ENCODE measurements at regions not wholly inside any gene's neighbourhood (a gene's known extent, or its start where the extent isn't known, plus 50 kb on each side); places are given as distances from the start of the nearest gene placed in this dataset.
"Not testable (repeated sequence)": the region's sequence is repeated elsewhere in the genome, so short reads cannot be mapped to it uniquely, and the experiment has no call there.

- TF ChIP-seq, protein P1, sequence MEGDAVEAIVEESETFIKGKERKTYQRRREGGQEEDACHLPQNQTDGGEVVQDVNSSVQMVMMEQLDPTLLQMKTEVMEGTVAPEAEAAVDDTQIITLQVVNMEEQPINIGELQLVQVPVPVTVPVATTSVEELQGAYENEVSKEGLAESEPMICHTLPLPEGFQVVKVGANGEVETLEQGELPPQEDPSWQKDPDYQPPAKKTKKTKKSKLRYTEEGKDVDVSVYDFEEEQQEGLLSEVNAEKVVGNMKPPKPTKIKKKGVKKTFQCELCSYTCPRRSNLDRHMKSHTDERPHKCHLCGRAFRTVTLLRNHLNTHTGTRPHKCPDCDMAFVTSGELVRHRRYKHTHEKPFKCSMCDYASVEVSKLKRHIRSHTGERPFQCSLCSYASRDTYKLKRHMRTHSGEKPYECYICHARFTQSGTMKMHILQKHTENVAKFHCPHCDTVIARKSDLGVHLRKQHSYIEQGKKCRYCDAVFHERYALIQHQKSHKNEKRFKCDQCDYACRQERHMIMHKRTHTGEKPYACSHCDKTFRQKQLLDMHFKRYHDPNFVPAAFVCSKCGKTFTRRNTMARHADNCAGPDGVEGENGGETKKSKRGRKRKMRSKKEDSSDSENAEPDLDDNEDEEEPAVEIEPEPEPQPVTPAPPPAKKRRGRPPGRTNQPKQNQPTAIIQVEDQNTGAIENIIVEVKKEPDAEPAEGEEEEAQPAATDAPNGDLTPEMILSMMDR (IDR thresholded peaks at IDR 0.05 in 2 of 3, conservative IDR thresholded peaks at IDR 0.05 in 1 of 3; ENCODE audit: borderline replicate concordance in 1 of 3, insufficient read depth in 1 of 3, low read depth in 2 of 3, low read length in 2 of 3), result not testable (repeated sequence)
- TF ChIP-seq RAD21 (IDR thresholded peaks at IDR 0.05; ENCODE audit: low read depth); REST (IDR thresholded peaks at IDR 0.05; ENCODE audit: low read depth); POLR2A (IDR thresholded peaks at IDR 0.05; ENCODE audit: borderline replicate concordance, extremely low read depth, insufficient read depth, insufficient read length); POLR2AphosphoS5 (IDR thresholded peaks at IDR 0.05; ENCODE audit: low read depth, low read length): not testable (repeated sequence)
Observed at GRCh38 chr22:12629815-12630214, 2898.2 kb upstream of the OR11H1 start.

Data from HCT116 (cell line).